HG02870 (cell line): ENCODE measurements at regions not wholly inside any gene's neighbourhood (a gene's known extent, or its start where the extent isn't known, plus 50 kb on each side); places are given as distances from the start of the nearest gene placed in this dataset.

ENCODE experiments used
- ATAC-seq: cut with Tn5 transposase; IDR thresholded peaks from one replicate; pipeline ENCODE4 v1.9.1; 2021; ENCODE audit warnings: mild to moderate bottlenecking, moderate library complexity; ENCODE audit not compliant: unreplicated experiment

GRCh38 chr18:72368308-72368707, 175.8 kb downstream of the CBLN2 start:
- no peak for ATAC-seq

- ATAC-seq, result no peak
Observed at GRCh38 chr18:72360634-72361033, 183.5 kb downstream of the CBLN2 start.

GRCh38 chr18:72342933-72343332, 201.2 kb downstream of the CBLN2 start:
- ATAC-seq, result no peak

- ATAC-seq, result no peak
Observed at GRCh38 chr18:72339976-72340375, 204.2 kb downstream of the CBLN2 start.

- ATAC-seq, result no peak
Observed at GRCh38 chr18:72336786-72337185, 207.4 kb downstream of the CBLN2 start.

GRCh38 chr18:72329533-72329932, 214.6 kb downstream of the CBLN2 start:
- no peak for ATAC-seq

GRCh38 chr18:72325307-72325706, 218.8 kb downstream of the CBLN2 start:
- no peak for ATAC-seq

GRCh38 chr18:72324677-72325076, 219.5 kb downstream of the CBLN2 start:
- no peak for ATAC-seq

- ATAC-seq, result no peak
Observed at GRCh38 chr18:72316497-72316896, 227.6 kb downstream of the CBLN2 start.

GRCh38 chr18:72283148-72283925, 260.8 kb downstream of the CBLN2 start:
- peak; percentile 73 for ATAC-seq

GRCh38 chr18:72273025-72273424, 271.1 kb downstream of the CBLN2 start:
- ATAC-seq, result no peak

- ATAC-seq, result no peak
Observed at GRCh38 chr18:72261590-72261989, 282.6 kb downstream of the CBLN2 start.

GRCh38 chr18:72246076-72246475, 298.1 kb downstream of the CBLN2 start:
- no peak for ATAC-seq

- ATAC-seq, result no peak
Observed at GRCh38 chr18:72235422-72235821, 308.7 kb downstream of the CBLN2 start.

GRCh38 chr18:72233106-72233505, 311.0 kb downstream of the CBLN2 start:
- no peak for ATAC-seq

- ATAC-seq, result no peak
Observed at GRCh38 chr18:72232644-72233043, 311.5 kb downstream of the CBLN2 start.

GRCh38 chr18:72225958-72226357, 318.2 kb downstream of the CBLN2 start:
- ATAC-seq, result no peak

- no peak for ATAC-seq
Observed at GRCh38 chr18:72223733-72224132, 320.4 kb downstream of the CBLN2 start.

GRCh38 chr18:72208920-72209676, 335.0 kb downstream of the CBLN2 start:
- ATAC-seq, result no peak

- ATAC-seq, result no peak
Observed at GRCh38 chr18:72207280-72207679, 336.9 kb downstream of the CBLN2 start.

GRCh38 chr18:72206814-72207213, 337.3 kb downstream of the CBLN2 start:
- ATAC-seq, result no peak

GRCh38 chr18:72201032-72201431, 343.1 kb downstream of the CBLN2 start:
- ATAC-seq, result no peak
